ENCODE measurements at regions not wholly inside any gene's neighbourhood (a gene's known extent, or its start where the extent isn't known, plus 50 kb on each side); places are given as distances from the start of the nearest gene placed in this dataset.

DNA sequence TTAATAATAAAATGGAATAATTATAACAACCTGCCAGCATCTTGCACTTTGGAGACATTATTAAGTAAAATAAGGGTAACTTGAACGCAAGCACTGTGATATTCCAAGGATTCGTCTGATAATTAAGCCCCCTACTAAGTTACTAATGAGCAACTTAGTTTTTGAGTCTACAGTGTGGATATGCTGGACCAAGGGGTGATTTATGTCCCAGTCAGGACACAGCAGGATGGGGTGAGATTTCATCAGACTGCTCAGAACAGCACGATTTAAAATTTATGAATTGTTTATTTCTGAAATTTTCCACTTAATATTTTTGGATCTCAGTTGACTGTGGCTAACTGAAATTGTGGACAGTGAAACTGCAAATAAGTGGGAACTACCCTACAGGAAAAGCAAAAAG lies 182.8 kb upstream of the PHF14 start (continued):
- no peak for TF ChIP-seq ZFHX2 (tag by site-specific recombination; conservative IDR thresholded peaks at IDR 0.05)
- TF ChIP-seq, protein P1, sequence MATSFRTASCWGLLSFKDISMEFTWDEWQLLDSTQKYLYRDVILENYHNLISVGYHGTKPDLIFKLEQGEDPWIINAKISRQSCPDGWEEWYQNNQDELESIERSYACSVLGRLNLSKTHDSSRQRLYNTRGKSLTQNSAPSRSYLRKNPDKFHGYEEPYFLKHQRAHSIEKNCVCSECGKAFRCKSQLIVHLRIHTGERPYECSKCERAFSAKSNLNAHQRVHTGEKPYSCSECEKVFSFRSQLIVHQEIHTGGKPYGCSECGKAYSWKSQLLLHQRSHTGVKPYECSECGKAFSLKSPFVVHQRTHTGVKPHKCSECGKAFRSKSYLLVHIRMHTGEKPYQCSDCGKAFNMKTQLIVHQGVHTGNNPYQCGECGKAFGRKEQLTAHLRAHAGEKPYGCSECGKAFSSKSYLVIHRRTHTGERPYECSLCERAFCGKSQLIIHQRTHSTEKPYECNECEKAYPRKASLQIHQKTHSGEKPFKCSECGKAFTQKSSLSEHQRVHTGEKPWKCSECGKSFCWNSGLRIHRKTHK (tag by site-specific recombination; IDR thresholded peaks at IDR 0.05), result no peak
- TF ChIP-seq ZXDB (tag by site-specific recombination; IDR thresholded peaks at IDR 0.05), result no peak
- TF ChIP-seq, protein P2, sequence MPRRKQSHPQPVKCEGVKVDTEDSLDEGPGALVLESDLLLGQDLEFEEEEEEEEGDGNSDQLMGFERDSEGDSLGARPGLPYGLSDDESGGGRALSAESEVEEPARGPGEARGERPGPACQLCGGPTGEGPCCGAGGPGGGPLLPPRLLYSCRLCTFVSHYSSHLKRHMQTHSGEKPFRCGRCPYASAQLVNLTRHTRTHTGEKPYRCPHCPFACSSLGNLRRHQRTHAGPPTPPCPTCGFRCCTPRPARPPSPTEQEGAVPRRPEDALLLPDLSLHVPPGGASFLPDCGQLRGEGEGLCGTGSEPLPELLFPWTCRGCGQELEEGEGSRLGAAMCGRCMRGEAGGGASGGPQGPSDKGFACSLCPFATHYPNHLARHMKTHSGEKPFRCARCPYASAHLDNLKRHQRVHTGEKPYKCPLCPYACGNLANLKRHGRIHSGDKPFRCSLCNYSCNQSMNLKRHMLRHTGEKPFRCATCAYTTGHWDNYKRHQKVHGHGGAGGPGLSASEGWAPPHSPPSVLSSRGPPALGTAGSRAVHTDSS (tag by site-specific recombination; IDR thresholded peaks at IDR 0.05), result no peak
- TF ChIP-seq ZNF580 (tag by site-specific recombination; IDR thresholded peaks at IDR 0.05), result no peak

DNA sequence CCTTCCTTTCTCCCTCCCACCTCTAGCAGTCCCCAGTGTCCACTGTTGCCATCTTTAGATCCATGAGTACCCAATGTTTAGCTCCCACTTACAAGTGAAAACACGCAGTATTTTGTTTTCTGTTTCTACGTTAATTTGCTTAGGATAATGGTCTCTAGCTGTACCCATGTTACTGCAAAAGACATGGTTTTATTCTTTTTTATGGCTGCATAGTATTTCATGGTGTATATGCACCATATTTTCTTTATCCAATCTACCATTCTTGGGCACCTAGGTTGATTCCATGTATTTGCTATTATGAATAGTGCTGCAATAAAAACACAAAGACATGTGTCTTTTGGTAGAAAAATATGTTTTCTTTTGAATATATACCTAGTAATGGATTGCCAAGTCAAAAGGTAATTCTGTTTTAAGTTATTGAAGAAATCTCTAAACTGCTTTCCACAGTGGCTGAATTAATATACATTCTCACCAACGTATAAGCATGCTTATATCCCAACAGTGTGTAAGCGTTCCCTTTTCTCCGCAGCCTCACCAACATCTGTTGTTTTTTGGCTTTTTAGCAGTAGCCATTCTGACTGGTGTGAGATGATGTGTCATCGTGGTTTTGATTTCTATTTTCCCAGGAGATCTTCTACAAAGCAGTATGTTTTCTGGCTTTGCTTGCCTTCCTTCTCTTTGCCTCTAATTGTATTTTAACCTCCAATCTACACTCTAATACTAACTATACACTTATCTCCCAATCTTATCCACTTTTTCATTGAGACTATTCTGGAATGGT lies 179.5 kb upstream of the PHF14 start:
- Histone ChIP-seq H3K4me3 (ENCODE audit: low read depth, low read length) (no peak overlapping the region), H3K9me3 (ENCODE audit: control insufficient read depth, insufficient read depth, low read depth, low read length) (no peaks in the 10 kb centered on the region), H3K36me3 (ENCODE audit: control insufficient read depth in 2 of 2, insufficient read depth in 1 of 2, low read length in 2 of 2) (no peaks in the 10 kb centered on the region), H3K4me1 (ENCODE audit: control insufficient read depth, insufficient read depth, low read length) (no peaks in the 10 kb centered on the region), H3K27ac (ENCODE audit: extremely low read depth, low read depth, low read length) (no peak overlapping the region)
- TF ChIP-seq ZNF18 (tag by site-specific recombination; IDR thresholded peaks at IDR 0.05) (no peak), ZNF701 (tag by site-specific recombination; IDR thresholded peaks at IDR 0.05) (no peak), ZNF558 (tag by site-specific recombination; IDR thresholded peaks at IDR 0.05) (no peak), ZBTB10 (tag by site-specific recombination; IDR thresholded peaks at IDR 0.05) (no peak), OVOL3 (tag by site-specific recombination; IDR thresholded peaks at IDR 0.05) (no peak), ZNF626 (tag by site-specific recombination; IDR thresholded peaks at IDR 0.05) (no peak), KLF1 (tag by site-specific recombination; IDR thresholded peaks at IDR 0.05) (no peak), ZNF133 (tag by site-specific recombination; IDR thresholded peaks at IDR 0.05) (no peak), EGR2 (tag by site-specific recombination; IDR thresholded peaks at IDR 0.05; ENCODE audit: low read depth) (no peak), ZFP69B (tag by site-specific recombination; IDR thresholded peaks at IDR 0.05) (no peak), ZNF24 (tag by site-specific recombination; IDR thresholded peaks at IDR 0.05) (no peak), ZNF560 (tag by site-specific recombination; IDR thresholded peaks at IDR 0.05; ENCODE audit: borderline replicate concordance) (no peak), MZF1 (tag by site-specific recombination; IDR thresholded peaks at IDR 0.05; ENCODE audit: borderline replicate concordance) (no peak), ZXDB (tag by site-specific recombination; IDR thresholded peaks at IDR 0.05) (no peak), YY1 (tag by site-specific recombination; IDR thresholded peaks at IDR 0.05) (no peak), ZNF202 (tag by site-specific recombination; IDR thresholded peaks at IDR 0.05; ENCODE audit: borderline replicate concordance) (no peak)
- POLR2A ChIA-PET, result no interaction called here
- CTCF ChIA-PET, result no interaction called here

Data from HEK293 (cell line).